HG02938 (cell line): ENCODE measurements at regions not wholly inside any gene's neighbourhood (a gene's known extent, or its start where the extent isn't known, plus 50 kb on each side); places are given as distances from the start of the nearest gene placed in this dataset.

Experiments
- ATAC-seq: cut with Tn5 transposase; IDR thresholded peaks from one replicate; pipeline ENCODE4 v1.9.1; 2021; ENCODE audit warnings: mild to moderate bottlenecking, moderate library complexity; ENCODE audit not compliant: unreplicated experiment

DNA sequence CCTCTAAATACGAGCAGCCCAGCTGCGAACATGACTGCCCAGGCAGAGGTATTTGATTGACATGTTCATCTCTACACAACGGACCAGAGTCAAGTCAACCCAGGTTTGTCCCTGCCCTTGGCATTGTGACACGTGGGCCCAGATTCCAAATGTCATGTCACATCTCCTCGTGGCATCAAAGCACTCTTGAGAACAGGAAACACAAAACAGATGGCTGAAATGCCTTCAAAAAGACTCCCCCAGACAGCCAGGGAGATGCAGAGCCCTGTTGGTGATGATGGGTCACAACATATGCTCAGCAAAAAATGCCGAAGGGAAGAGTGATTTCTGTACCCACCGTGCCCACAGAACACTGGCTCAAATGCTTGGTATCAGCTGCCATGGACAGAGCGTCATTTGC is 337.8 kb upstream of the DAB1 start:
- ATAC-seq, result no peak

DNA sequence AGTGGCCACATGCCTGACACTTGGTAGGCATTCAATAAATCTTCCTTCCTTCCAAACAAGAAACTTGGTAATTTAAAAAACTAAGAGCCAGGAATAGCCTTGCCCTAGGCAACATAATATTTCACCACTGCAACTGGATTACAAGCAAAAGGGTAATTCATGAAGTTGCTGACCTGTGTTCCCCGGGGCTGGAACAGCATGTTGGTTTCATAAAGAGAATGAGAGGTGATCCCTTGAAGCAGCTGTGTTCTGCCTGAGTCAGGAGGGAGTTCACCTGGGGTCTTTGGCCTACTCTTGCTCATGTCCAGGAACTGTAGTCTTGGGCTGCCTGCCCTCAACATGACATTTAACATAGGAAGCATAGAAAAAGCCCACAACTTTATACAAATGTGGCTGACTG is 329.0 kb upstream of the DAB1 start:
- no peak for ATAC-seq

DNA sequence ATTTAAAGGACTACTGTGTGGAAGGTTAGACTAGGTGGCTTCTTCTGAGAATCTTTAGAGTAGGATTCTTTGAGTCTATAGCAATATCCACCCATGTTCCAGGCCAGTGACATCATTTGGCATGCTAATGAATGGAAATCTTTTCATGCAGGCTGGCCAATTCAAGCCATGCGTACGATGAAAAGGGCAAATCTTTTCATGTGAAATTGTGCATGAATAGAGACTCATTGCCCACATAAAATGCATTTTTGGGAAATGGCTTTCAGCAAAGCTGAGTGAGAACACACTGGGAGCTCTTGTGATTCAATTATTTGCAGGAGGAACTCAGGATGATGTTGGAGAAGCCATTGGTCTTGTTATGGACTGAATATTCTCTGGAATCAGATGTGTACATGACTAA is 324.9 kb upstream of the DAB1 start:
- ATAC-seq, result no peak

DNA sequence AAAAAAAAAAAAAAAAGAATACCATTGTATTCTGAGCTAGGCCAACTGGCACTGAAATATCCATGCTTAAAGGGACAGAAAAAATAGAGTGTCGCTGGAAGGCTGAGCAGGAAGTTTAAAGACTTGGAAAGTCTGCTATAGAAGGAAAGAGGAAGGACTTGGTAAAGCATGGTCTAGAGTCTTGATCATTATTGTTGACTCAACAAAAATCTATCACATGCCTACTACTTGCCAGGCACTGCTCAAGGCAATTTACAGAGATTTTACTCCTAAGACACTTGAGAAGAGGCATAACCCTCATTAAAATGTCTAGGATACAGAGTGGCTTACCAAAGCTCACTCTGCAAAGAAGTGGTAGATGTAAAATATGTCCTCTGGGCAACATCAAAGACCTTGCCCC is 324.0 kb upstream of the DAB1 start:
- no peak for ATAC-seq

DNA sequence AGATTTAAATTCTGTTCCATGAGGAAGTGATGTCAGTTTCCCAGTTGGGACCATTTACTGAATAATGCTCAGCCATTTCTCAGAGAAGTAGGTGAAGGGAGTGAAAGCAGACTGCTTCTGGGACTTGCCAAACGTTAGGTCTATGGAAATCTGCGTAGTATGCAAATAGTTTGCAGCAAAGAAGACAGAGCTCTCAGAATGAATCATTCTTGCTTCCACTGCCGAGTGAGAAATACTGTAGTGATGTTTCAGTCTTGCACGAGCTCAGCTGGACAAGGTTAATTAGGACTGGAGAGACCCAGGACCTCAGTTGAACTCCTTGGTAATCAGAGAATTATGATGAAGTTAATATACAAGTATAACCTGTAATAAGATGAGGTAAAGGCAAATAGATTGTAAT is 317.7 kb upstream of the DAB1 start:
- ATAC-seq, result peak; percentile 87

DNA sequence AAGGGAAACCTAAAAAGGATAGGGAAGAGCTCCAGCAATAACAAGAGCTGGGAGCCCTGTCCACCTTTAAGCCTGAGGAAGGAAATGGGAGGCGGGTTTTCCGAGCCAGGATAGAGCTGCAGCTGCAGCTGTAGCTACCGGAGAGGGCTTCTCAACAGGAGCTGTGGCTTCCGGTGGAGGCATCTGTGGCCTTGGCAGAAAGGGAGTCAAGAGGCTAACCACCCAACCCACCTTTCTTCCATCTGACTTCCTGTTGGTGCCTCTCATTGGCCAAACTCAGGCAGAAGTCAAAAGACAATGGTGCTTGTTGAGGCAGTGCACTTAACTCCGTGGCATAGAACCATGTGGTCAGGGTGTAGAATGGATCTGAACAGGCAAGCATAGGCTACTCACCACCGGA is 313.1 kb upstream of the DAB1 start:
- no peak for ATAC-seq

DNA sequence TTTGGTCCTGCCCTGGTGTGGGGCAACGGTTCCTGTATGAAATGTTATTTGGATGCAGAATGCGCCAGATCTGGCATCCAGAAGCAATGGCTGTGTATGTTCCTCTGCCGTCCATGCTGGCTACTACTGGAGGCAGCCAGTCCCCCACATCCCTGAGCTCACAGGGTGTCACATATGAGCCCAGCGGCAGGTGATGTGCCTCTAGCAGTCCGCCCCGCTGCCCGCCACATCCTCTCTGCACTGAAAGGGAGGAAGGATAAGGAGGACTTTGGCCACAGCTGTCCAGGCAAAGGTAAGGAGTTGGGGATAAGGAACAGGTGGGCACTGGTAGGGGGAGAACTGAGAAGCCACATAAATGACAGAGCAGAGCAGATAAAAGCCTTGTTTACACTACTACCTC is 305.3 kb upstream of the DAB1 start:
- ATAC-seq, result no peak

DNA sequence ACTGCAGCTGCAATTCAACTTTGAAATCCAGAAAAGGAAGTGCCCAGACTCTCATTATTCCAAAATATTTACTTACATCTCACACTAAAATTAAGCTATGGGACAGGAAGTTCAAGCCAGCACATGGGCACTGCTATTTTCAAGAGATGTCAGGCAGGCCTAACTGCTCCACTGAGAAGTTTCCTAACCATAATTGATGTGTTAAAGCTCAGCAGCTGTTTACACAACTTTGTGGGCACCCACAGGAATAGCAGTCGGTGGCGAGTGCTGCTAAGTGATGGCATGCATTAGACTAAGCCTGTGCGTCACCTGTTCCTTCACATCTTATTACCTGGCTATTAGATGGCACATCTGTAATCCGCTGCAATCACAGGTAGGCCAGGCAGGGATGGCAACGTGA is 303.3 kb upstream of the DAB1 start:
- no peak for ATAC-seq

DNA sequence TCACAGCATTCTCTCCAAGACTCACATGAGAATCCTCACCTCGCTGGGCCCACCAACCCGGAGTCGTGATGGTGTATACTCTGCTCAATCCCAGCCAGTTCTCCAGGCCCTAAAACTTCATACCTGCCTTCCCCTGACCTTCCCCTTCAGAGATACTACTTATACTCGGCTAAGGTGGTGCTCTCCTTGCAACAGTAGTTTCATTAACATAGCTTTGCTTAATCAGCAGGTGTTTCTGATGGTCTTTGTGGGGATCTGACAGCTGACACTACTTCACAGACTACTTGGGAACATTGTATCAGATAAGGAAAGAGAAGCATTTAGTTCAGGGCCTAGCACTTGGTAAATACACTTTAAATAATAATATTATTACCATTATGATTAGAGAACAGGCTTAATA is 301.5 kb upstream of the DAB1 start:
- ATAC-seq, result no peak

DNA sequence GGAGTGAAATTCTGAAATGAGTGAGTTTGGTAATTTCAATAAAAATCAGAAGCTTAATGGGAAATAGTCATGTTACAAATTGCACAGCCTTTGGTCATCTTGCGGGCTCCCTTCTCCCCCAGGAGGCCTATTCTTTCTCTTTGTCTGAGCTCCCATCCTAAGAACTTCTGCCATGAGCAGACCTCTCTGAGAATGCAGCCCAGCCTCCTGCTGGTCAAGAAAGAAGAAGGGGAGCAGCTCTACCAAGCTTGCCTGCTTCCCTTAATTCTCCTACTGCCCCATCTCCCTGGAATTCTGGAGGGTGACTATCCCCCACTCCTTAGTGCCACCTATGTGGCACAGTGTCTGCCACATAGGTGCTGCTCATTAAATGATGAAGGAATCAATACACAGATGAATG is 300.7 kb upstream of the DAB1 start:
- ATAC-seq, result no peak

DNA sequence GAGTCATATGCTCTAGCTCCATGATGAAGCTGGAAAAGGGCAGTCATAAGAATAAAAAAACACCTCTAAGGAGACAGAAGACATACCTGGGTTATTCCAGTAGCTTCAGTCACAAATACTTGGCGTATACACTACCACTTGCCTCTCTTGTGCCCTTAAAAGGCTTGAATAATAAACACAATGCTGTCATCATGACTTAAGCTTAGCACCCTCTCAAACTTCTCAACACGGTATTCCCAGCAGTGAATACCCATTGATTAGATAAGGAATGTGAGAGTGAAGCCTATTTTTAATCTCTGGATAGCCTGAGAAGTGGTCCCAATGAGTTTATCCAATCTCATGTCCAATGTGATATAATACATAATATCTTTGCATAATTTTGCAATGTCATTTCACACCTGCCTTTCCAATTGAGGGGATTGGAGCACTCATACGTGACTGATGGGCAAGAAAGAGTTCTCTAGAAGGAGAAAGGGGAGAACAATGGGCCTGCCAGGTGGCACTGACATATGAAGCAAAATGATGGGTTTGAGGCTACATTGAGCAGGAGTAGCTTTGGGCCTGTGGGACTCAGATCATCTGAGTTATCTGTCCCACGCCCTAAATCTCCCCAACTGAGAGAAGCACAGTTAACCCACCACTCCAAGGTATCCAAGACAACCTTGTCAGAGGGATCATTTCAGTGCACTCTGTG is 298.6 kb upstream of the DAB1 start:
- no peak for ATAC-seq

DNA sequence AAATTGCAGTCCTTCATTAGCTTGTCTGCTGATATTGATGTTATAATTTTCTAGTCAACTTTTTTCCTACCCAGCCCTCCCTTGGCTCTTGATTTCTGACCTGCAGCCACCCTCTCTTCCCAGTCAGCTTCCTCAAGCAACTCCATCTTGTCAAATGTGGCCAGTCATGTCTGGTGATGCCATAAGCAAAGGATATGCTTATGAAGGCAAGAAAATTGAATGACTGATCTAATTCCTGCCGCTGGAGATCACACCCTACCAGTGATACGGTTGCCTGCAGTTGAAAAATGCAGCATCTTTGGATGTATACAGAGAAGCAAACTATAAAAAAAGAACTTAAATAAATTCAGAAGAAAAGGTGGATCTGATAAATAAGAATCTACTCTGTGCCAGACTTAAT is 297.1 kb upstream of the DAB1 start:
- no peak for ATAC-seq

DNA sequence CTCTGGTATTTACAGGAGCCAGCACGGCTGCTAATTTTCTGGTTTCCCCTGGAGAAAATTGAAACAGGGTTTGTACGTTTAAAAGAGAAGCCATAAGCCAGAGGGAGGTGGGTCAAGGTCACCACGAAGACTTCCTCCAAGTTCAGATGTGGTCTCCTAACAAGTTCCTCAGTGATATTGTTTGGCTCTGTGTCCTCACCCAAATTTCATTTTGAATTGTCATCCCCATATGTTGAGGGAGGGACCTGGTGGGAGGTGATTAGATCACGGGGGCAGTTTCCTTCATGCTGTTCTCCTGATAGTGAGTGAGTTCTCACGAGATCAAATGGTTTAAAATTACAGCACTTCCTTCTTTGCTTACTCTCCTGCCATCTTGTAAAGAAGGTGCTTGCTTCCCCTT is 295.4 kb upstream of the DAB1 start:
- ATAC-seq, result no peak

DNA sequence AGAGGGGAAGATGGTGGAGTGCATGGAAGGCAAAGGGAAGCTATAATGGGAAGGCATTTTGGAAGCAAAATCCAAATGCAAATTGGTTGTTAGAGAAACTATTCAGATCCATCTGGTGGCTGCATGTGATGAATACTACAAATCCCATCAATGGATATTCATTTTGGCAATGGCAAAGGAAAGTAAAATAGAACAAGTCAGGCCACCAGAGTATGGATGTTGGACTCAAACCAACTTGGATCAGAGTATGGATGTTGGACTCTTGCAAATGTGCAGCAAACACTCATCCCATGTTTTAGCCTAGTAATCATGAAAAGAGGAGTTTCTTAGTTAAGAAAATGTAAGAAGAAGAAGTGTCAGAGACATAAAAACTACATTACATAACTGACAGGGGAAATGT is 289.6 kb upstream of the DAB1 start:
- ATAC-seq, result no peak

DNA sequence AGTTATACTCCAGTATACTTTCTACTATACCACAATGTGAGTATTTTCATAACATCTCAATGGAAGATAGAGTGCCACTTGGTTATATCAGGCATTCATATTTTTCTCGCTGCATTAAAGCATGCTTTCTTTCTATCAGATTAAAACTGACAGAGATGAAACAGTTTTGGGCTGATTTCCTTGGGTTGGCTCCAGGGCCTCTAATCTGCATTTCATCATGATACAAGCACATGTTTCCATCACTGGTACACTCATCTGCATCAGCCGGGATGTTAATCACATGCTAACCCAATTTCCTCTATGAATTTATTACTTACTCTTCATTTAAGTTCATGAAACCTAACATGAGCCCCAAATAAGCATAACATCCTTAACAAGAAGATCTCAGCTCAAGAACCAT is 289.0 kb upstream of the DAB1 start:
- ATAC-seq, result no peak

DNA sequence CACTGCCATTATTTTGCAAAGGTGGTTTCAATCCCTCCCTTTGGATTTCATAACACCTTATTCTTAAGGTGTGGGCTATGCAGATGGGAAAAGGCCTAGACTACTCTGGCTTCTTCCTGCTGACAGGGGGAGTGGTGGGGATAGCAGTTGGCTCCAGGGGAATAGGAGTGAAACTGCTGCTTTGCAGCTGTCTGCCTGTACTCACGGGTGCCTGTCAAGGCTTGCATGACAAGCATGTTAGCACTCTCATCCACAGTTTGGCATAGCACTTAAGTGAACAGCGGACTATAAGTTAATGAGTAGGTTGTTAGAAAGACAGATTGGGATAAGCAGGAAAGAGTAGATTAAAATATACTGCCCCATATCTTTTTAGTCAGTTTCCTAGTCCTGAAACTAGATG is 287.5 kb upstream of the DAB1 start:
- ATAC-seq, result no peak

DNA sequence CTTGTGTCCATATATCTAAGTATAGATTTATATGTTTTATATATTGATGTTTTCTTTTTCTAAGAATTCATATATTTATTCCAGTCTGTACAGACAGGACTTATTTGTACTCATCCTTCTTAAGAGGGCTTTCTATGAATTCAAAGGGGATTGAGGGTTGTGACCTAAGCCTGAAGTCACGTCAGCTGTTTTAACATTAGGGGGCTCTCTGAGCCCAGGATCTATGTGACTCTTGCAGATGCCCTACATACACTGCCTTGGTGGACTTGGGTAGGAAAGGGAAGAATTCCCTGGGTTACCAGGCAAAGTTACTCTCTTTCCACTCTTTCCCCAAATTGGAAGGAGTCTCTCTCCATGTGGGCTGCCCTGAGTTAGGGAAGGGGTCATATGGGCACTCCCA is 283.8 kb upstream of the DAB1 start:
- no peak for ATAC-seq

DNA sequence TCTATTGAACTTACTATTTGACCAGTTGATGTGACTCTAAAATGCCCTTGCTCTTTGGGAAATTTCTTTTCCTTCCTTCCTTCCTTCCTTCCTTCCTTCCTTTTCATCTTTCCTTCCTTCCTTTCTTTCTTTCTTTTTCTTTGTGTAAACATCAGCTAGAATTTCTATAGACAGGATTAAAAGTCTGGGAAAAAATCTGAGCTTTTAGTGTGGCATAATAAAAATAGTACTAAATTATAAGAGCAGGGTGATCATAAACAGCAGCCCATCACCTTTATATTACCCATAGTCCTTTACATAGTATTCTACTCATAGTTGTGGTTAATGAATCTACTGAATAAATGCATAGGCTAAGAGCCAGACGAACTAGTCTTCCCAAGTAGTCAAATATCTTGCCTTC is 281.0 kb upstream of the DAB1 start:
- ATAC-seq, result no peak

DNA sequence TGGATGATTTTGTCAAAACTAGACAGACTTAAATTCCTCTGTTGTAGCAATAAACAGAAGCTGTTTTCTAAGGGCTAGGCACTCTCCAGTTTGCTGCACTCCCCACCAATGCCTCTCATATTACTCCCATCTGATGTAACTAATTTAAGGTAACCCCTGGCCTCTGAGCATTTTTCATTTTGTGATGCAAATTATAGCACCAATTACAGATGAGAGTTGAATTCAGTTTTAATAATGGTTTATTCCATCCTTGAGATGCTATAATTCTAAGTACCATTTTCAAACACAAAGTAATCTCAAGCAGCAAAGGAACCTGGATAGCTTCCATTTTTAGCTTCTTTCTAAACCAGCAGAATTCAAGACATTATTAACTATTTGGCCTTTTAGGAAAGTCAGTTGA is 280.4 kb upstream of the DAB1 start:
- no peak for ATAC-seq

DNA sequence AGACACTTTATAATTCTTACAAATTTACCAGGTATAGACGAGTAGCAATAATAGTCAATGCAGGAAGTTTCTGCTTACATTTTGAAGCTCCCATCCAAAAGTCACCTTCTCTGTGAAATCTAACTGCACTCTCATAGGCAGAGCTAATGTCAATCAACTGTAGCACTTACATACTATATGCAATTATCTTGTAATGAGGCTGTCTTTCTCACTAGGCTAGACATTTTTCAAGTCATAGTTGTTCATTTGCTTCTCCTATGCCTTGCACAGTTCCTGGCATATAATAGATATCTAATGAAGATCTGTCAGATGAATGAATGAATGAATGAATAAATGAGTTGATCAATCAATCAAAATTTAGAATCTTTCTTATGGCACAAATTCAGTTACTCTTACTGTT is 273.0 kb upstream of the DAB1 start:
- ATAC-seq, result no peak

DNA sequence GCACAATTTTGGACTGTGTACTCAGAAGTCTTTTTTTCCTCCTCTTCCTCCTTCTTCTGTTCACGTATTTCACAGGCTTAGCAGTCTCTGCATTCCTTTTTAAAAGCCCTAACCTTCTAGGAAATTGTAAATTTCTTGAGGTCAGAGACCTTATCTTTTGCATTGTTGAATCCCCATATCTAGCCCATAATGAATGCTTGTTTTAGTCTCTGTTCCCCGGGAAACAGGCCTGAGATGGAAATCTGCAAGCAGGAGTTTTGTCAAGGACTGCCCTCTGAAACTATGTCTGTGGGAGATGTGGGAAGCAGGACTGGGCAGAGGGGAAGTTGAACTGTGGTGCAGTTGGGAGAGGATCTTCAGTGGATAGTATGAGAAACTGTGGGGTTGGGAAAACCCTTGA is 272.2 kb upstream of the DAB1 start:
- ATAC-seq, result no peak

DNA sequence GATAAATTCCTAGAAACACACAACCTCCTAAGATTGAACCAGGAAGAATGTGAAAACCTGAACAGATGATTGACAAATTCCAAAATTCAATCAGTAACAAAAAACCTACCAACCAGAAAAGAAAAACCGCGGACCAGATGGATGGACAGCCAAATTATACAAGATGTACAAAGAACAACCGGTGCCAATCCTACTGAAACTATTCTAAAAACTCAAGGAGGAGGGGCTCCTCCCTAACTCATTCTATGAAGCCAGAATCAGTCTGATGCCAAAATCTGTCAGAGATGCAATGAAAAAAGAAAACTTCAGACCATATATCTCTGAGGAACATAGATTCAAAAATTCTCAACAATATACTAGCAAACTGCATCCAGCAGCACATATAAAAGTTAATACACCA is 262.4 kb upstream of the DAB1 start:
- no peak for ATAC-seq

DNA sequence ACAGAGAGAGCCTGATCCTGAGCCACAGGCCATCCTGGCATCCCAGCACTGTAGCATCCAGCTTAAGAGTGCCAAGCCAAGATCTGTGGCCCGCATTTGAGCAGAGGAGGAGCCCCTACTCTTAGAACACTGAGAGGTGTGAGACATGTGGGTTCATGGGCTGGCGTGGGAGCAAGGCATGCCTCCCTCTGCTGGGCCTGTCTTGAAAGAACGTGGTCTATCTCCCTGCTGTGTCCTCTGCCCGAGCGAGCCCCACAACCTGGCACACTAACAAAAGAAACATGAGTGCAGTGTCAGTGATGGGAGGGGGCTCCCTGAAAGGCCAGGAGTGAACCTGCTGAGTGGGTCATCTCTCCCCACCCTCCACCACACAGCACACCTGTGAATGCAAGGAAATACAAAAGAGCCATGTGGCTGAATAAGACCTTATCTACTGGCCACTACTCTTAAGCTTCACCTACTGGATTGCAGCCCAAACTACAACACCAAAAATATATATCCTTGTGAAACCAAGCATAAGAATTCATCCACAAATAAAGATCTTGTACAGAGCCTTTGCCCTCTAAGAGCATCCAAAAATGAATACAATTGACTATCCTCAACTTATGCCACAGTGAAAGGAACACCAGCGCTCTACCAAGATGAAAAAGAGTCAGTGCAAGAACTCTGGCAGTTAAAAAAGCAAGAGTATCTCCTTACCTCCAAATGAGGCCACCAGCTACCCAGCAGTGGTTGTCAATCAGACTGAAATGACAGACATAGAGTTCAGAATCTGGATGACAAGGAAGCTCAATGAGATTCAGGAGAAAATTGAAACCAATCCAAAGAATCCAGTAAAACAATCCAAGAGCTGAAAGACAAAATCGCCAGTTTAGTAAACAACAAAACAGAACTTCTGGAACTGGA is 259.4 kb upstream of the DAB1 start:
- no peak for ATAC-seq
